NCI-H1092 (cell line): ENCODE measurements at regions not wholly inside any gene's neighbourhood (a gene's known extent, or its start where the extent isn't known, plus 50 kb on each side); places are given as distances from the start of the nearest gene placed in this dataset.
A peak's percentile ranks its signal among the peaks of the same experiment; 100 is the strongest.

Experiments used
- DNase-seq: peaks from one replicate; lab custom pipeline; 2025; lab: John Stamatoyannopoulos, UW

GRCh38 chr18:78701771-78702396 is 277.7 kb upstream of the SALL3 start:
- no peak for DNase-seq

GRCh38 chr18:78703291-78703690 is 276.3 kb upstream of the SALL3 start:
- no peak for DNase-seq

DNA sequence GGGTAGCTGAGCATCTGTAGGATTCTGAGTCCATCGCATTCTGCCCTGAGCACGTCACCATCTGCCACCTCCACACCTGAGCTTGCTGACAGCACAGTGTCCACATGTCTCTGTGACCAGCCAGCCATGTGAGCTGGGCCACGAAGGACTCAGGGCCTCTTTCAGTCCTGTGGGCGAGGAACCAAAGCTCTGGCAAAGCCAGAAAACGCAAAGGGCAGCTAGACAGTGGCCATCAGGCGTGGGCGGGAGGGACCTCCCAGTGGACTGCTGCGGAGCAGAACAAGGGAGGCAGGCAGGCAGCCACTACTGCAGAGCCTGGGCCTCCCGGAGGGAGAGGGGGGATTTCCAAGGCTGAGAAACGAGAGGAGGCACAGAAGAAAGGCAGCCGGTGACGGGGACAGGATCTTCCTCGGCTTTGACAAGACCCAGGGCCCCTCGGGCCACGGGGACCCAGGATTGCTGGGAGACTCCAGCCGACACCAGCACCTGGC is 274.6 kb upstream of the SALL3 start:
- DNase-seq: no peak

DNA sequence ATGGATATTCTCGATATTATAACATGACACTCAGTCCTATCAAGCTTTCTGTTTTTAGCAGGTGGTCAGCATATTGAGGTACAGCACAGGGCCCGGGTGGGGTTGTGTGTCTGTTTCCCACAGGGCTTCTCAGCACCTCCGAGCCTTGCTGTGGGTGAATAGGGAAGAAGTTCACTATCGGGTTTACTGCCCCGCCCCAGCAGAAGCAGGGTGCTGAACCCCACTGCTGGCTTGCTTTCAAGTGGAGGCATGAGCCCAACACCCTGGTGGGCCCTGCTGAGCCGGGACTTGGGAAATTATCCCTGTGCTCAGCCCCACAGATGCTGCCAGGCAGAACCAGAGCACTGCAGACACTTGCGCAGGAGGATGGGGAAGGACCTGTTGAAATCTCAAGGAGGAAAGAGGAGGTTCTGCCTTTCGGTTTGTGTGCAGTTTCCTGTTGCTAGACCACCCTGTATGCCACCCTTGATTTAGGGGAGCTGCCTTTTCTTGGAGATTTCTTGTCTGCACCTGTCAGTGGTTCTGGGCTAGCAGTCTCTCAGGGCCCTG is 270.3 kb upstream of the SALL3 start:
- no peak for DNase-seq

- no peak for DNase-seq
Measured at GRCh38 chr18:78711316-78711715, 268.3 kb upstream of the SALL3 start.

DNA sequence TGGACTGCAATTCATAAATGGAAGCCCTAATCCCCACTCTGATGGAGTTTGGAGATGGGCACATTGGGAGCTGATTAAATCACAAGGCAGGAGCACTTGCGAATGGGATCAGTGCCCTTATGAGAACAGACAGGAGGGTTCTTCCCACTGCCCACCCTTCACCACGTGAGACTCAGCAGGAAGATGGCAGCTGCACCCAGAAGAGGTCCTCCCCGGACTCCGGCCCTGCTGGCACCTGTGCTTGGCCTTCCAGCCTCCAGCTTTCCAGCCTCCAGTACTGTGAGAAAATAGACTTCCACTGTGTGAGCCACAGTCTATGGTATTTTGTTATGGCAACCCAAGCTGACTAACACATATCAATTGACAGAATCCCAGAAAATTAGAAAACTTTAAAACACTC is 267.6 kb upstream of the SALL3 start:
- DNase-seq: no peak

DNA sequence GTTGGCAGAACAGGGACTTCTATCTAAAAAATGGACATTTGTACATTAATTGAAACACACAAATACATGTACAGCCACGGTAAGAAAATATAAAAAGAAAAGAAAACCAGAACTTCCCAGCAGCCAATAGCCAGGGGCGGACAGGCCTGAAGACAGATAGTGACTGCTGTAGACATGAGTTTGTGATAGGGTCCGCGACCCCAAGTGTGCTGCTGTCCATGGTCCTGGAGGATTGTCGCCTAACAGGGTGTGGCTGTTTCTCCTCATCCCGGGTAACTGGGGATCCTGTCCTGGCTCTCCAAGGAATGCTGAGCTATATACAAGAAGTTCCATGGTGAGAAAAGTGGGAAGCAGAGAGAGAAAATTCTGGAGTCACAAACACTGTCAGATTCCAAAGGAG is 266.5 kb upstream of the SALL3 start:
- DNase-seq: no peak

- DNase-seq: no peak
Measured at GRCh38 chr18:78713726-78714125, 265.9 kb upstream of the SALL3 start.

DNA sequence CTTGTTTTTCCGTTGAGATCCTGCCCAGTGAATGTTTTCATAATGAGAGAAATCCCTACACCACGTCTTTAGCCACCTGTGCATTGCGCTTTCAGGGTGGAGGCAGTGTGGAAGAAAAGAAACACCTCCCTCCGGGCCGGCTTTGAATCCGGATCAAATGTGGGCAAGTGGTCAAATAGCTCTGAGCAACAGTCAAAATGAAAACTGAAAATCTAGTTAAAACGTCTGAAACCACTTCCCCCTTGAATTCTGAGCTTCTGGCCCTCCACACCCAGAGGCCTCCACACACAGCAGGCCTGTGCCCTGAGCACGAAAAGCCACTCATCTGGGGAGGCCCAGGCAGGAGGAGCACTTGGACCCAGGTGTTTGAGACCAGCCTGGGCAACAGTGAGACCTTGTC is 263.6 kb upstream of the SALL3 start:
- DNase-seq: no peak

DNA sequence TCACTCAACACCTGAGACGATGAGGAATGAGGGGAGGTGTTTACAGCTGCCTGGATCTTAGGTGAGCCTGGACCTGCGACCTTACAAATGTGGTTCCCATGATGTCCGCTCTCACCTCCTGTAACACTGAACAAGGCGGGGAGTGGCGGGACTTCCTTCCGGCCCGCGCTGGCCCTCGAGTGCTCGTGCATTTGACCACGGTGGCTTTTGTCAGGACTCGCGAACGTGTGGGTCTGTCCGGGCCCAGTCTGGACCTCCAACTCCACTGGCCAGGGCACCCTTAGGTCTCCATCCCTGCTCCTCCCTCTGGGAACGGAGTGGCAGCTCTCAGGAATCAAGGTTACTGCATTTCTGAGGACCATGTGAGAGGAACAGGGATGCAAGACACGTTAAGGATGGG is 263.0 kb upstream of the SALL3 start:
- DNase-seq: no peak

DNA sequence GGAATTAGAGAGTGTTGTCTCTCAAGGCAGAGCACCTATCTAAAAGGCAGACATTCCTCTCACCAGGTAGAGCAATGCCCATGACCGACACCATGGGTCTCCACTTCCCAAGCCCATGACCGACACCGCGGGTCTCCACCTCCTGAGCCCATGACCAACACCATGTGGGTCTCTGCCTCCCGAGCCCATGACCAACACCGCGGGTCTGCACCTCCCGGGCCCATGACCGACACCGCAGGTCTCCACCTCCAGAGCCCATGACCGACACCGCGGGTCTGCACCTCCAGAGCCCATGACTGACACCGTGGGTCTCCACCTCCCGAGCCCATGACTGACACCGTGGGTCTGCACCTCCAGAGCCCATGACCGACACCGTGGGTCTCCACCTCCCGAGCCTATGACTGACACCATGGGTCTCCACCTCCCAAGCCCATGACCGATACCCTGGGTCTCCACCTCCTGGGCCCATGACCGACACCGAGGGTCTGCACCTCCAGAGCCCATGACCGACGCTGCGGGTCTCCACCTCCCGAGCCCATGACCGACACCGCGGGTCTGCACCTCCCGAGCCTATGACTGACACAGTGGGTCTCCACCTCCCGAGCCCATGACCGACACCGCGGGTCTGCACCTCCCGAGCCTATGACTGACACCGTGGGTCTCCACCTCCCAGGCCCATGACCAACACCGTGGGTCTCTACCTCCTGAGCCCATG is 262.4 kb upstream of the SALL3 start:
- no peak for DNase-seq

DNA sequence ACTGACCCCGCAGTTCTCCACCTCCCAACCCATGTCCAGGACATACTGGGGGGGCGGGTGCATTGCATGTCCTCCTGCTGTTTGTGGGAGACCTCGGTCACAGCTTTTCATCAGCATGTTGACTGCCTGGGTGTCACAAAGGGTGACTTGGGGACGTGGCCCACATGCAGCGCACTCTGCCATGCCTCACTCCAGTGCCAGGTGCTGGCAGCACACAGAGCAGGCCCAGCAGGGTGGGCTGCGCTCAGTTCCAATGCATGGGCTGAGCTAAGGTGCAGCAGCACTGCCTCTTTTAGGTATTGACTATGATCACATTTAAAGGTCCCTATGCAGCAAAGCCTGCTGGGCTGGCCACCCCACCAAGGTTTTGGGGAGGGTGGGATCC is 261.9 kb upstream of the SALL3 start:
- no peak for DNase-seq

GRCh38 chr18:78719821-78720220 is 259.8 kb upstream of the SALL3 start:
- no peak for DNase-seq

DNA sequence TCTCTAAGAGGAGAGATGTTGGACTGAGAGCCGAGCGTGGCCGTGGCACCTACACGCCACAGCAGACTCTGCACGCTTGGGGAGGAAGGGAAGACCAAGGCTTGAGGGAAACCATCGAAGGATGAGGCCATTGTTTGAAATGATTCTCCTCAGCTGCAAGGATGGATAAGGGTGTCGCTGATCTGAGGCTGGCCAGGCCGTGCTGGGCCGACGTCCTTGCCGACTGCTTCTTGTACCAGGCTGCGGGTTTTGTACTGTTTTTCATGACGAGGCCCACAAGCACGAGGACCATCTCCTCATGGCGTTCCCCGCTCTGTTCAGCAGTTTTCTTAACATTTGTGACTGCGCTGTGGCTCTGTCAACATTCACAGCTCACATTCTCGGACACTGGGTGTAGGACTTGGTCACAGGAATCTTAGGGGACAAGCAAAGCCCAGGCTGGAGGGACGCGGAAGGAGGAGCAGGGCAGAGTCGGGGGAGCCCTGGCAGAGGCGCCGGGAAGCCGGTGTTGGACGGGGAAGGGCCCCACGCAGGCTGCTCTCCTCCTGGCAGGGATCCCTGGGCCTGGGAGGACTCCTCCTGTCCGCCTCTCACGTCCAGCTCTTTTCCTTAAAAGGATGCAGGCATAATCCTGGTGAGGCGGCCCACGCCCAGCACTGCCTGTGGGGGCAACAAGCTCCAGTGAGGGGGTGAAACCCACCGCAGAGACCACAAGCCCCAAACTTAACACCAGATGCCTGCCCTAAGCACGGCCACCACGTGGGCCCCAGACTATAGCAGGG is 259.0 kb upstream of the SALL3 start:
- no peak for DNase-seq

- no peak for DNase-seq
Measured at GRCh38 chr18:78721238-78721875, 258.3 kb upstream of the SALL3 start.

- peak; percentile 55 for DNase-seq
Measured at GRCh38 chr18:78721981-78722380, 257.6 kb upstream of the SALL3 start.

- DNase-seq: peak; percentile 60
Measured at GRCh38 chr18:78722386-78722785, 257.2 kb upstream of the SALL3 start.

DNA sequence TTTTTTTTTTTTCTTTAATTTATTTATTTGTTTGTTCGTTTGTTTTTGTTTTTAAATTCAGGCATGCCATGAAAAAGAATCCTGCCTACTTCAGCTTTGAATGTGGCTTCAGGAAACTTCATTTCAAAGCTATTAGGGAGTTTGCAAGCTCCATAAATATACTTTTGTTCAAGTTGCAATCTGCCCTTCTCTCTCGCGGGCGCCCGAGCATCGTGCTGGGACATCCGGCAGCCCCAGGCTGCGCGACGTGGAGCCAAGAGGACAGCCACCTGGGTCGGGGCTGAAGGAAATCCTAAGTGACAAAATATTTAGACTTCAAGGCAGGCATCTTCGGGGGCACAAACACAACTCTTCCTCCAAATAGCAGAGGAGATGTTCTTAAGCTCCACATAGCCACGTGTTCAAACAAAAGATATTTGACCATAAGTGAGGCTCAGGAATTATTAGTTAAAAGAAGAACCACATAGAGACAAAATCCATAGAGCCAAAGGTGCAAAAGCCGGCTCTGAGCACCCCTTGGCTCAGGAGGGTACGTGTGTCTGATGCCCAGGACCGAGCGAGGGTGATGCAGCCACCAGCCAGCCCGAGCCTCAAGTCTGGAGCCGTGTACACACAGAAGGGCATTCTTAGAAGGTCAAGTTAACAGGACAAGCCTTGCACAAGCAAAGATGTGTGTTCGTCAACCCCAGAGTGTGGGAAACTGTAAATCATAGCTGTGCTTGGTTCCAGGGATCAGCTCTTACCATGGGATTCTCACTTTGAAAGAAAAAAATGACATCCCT is 256.5 kb upstream of the SALL3 start:
- no peak for DNase-seq

- DNase-seq: no peak
Measured at GRCh38 chr18:78724214-78724914, 255.3 kb upstream of the SALL3 start.

GRCh38 chr18:78725426-78725825 is 254.2 kb upstream of the SALL3 start:
- DNase-seq: no peak
